GM12878 (cell line): ENCODE measurements at regions not wholly inside any gene's neighbourhood (a gene's known extent, or its start where the extent isn't known, plus 50 kb on each side); places are given as distances from the start of the nearest gene placed in this dataset.

ENCODE experiments used
- ATAC-seq: fragments of 200-7000 bp; cut with Tn5 transposase; 3 replicates; pipeline ENCODE4 v1.9.1; 2020; ENCODE audit warnings: mild to moderate bottlenecking, moderate library complexity
- BruUV-seq: library from RNA; stranded (reverse); fragments of 400-500 nt; replicated peaks from 2 replicates; lab custom pipeline; 2021; lab: Mats Ljungman, UMichigan
- CTCF ChIA-PET: fragments of 300-600 bp; sonication (Branson Sonifier 250); formaldehyde crosslinking; extraction: SDS; loops from one replicate; lab custom pipeline; 2021; ENCODE audit warnings: inconsistent platforms; lab: Yijun Ruan, JAX
- POLR2A ChIA-PET: fragments of 350-600 bp; formaldehyde crosslinking; extraction: SDS; loops from one replicate; lab custom pipeline; 2021; ENCODE audit warnings: inconsistent platforms; lab: Charles Lee
- RAD21 ChIA-PET: fragments of 300-600 bp; sonication (Branson Sonifier 250); formaldehyde crosslinking; loops from one replicate; lab custom pipeline; 2023; ENCODE audit warnings: antibody characterized with exemption; ENCODE audit not compliant: unreplicated experiment; lab: Charles Lee
- SMC1A ChIA-PET: fragments of 300-600 bp; sonication (Branson Sonifier 250); formaldehyde crosslinking; loops from one replicate; lab custom pipeline; 2023; ENCODE audit not compliant: unreplicated experiment, uncharacterized antibody; lab: Charles Lee
- DNase-seq: peaks from one replicate; pipeline ENCODE4 v3.0.0-alpha.2; 2011; ENCODE audit warnings: low read depth, low spot score
- FAIRE-seq: peaks from 3 replicates; lab custom pipeline; 2011; peaks lifted over from hg19 to GRCh38; lab: Jason Lieb, UNC
- H2AFZ ChIP-seq: 2 replicates; pipeline ENCODE4 v1.6.0; 2011; ENCODE audit warnings: low read depth, low read length, control low read depth; ENCODE audit not compliant: control insufficient read depth
- H3K27ac ChIP-seq: 2 replicates; pipeline ENCODE4 v1.5.1; 2011; ENCODE audit warnings: control low read depth; ENCODE audit not compliant: control insufficient read depth, insufficient read depth
- H3K27me3 ChIP-seq, 2 experiments: replicated peaks in 1 of 2; 2 replicates each; pipeline versions ENCODE4 v1.6.0 to v1.6.1; 2011; ENCODE audit warnings: low read length in 1 of 2; ENCODE audit not compliant: control insufficient read depth in 2 of 2, insufficient read depth in 2 of 2
- H3K36me3 ChIP-seq, 2 experiments: 2 replicates each; pipeline ENCODE4 v1.5.1; 2011; ENCODE audit warnings: low read length in 1 of 2; ENCODE audit not compliant: control insufficient read depth in 2 of 2, insufficient read depth in 2 of 2
- H3K4me1 ChIP-seq: 2 replicates; pipeline ENCODE4 v1.6.1; 2011; ENCODE audit warnings: mild to moderate bottlenecking, low read length, moderate library complexity, mixed read lengths; ENCODE audit not compliant: control insufficient read depth, insufficient read depth
- H3K4me2 ChIP-seq: 2 replicates; pipeline ENCODE4 v1.6.0; 2011; ENCODE audit warnings: control low read depth; ENCODE audit not compliant: control insufficient read depth, insufficient read depth
- H3K4me3 ChIP-seq: fragments of 200-600 bp; sonication (generic); 2 replicates; pipeline ENCODE4 v1.5.1; 2016
- H3K79me2 ChIP-seq: 2 replicates; pipeline ENCODE4 v1.6.0; 2011; ENCODE audit warnings: low read length; ENCODE audit not compliant: control insufficient read depth, insufficient read depth
- H3K9ac ChIP-seq: 2 replicates; pipeline ENCODE4 v1.8.0; 2011; ENCODE audit warnings: low read length, control low read depth, mixed read lengths; ENCODE audit not compliant: control insufficient read depth, insufficient read depth
- H3K9me3 ChIP-seq: replicated peaks from 3 replicates; pipeline ENCODE4 v1.5.1; 2011; ENCODE audit warnings: mild to moderate bottlenecking, low read length; ENCODE audit not compliant: control insufficient read depth, insufficient read depth
- H4K20me1 ChIP-seq: 2 replicates; pipeline ENCODE4 v1.6.0; 2011; ENCODE audit not compliant: control insufficient read depth, insufficient read depth
- BMI1 ChIP-seq: fragments of 450-650 bp; IDR thresholded peaks from 2 replicates; pipeline ENCODE4 v1.6.1; 2016; ENCODE audit warnings: mild to moderate bottlenecking, moderate library complexity, borderline replicate concordance
- GABPA ChIP-seq: IDR thresholded peaks from 2 replicates; pipeline ENCODE4 v1.6.1; 2014; ENCODE audit warnings: antibody characterized with exemption, low read depth, mild to moderate bottlenecking, inconsistent platforms
- NFIC ChIP-seq: IDR thresholded peaks from 2 replicates; pipeline ENCODE4 v1.6.1; 2012; ENCODE audit warnings: low read depth, mild to moderate bottlenecking, inconsistent platforms, low read length, moderate library complexity
- NR2F1 ChIP-seq: fragments of 450-650 bp; conservative IDR thresholded peaks from 2 replicates; pipeline ENCODE4 v1.6.1; 2017; ENCODE audit warnings: mild to moderate bottlenecking
- PML ChIP-seq: IDR thresholded peaks from 2 replicates; pipeline ENCODE4 v1.6.1; 2012; ENCODE audit warnings: low read length, inconsistent platforms
- POLR2AphosphoS5 ChIP-seq: IDR thresholded peaks from 2 replicates; pipeline ENCODE4 v1.6.1; 2011; ENCODE audit warnings: mild to moderate bottlenecking, low read length, inconsistent platforms
- REST ChIP-seq: IDR thresholded peaks from 2 replicates; pipeline ENCODE4 v1.6.1; 2012; ENCODE audit warnings: mild to moderate bottlenecking, low read depth, low read length
- SUPT20H ChIP-seq: IDR thresholded peaks from 2 replicates; pipeline ENCODE4 v1.6.1; 2011; ENCODE audit warnings: low read depth, mild to moderate bottlenecking, low read length, moderate library complexity, borderline replicate concordance; ENCODE audit not compliant: control insufficient read depth
- SUZ12 ChIP-seq: fragments of 200-600 bp; sonication (generic); IDR thresholded peaks from one replicate; pipeline ENCODE4 v1.6.1; 2018; ENCODE audit warnings: antibody characterized with exemption, mild to moderate bottlenecking; ENCODE audit not compliant: unreplicated experiment
- TAF1 ChIP-seq: IDR thresholded peaks from 2 replicates; pipeline ENCODE4 v1.6.1; 2011; ENCODE audit warnings: mild to moderate bottlenecking, low read depth, low read length, borderline replicate concordance
- ZBTB40 ChIP-seq: fragments of 450-650 bp; IDR thresholded peaks from 2 replicates; pipeline ENCODE4 v1.6.1; 2016; ENCODE audit warnings: mild to moderate bottlenecking, moderate library complexity, borderline replicate concordance
- ZNF217 ChIP-seq: fragments of 450-650 bp; IDR thresholded peaks from 2 replicates; pipeline ENCODE4 v1.6.1; 2017; ENCODE audit warnings: antibody characterized with exemption, mild to moderate bottlenecking
- in situ Hi-C: fragments of 300-500 bp; cut with MboI; formaldehyde crosslinking; loops from 9 replicates; pipeline ENCODE4 v1.14.3; 2018; ENCODE audit warnings: mixed read lengths
- intact Hi-C: fragments of 100-400 bp; cut with micrococcal nuclease; formaldehyde crosslinking; loops from one replicate; pipeline ENCODE4 v1.14.2; 2022; ENCODE audit not compliant: unreplicated experiment

DNA sequence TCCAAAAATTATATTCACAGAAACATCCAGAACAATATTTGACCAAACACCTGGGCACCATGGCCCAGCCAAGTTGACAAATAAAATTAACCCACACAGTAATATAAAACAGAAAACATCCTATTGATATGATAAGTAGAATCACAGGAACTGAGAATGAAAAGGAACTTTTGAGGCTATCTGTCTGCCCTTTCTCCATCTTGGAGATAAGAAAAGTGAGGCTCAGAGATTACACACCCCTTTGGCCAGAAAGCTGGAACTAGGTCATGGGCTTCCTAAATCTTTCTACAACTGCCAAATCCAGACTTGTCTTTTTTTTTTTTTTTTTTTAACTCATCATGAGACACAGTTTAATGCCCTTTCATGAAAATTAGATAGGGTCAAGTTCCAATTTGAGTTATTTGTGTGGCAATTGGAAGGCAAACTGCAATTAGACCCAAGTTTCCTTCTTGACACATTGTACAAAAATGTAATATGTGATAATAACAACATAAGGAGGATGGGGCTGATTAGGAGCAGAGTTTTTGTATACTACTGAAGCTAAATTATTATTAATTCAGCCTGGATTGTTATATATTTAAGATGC is 137.2 kb downstream of the RPL22L1 start:
- H4K20me1 ChIP-seq = no peaks in the 10 kb centered on the region
- ATAC-seq (no peak), FAIRE-seq (no peak), DNase-seq (no peak)
- H3K27me3 ChIP-seq = peaks cover 3% of the 10 kb centered on the region in 2 experiments; a peak in 1 of 4 replicates
- intact Hi-C loops = no loop called here
- no peaks in the 10 kb centered on the region for H3K36me3 ChIP-seq
- no peaks in the 10 kb centered on the region for H3K79me2 ChIP-seq
- CTCF ChIA-PET = no interaction called here
- TF ChIP-seq SUZ12 = no peak
- TF ChIP-seq POLR2AphosphoS5 = no peak
- no peak for TF ChIP-seq NFIC
- TF ChIP-seq BMI1 = no peak
- no peak for TF ChIP-seq PML
- no peak for TF ChIP-seq REST
- no peak for TF ChIP-seq GABPA
- TF ChIP-seq TAF1 = no peak
- no peak for TF ChIP-seq NR2F1
- no peak for TF ChIP-seq ZBTB40
- no peak for TF ChIP-seq SUPT20H
- no peak for TF ChIP-seq ZNF217
- H3K4me1 ChIP-seq = no peaks in the 10 kb centered on the region
- H3K9ac ChIP-seq = no peak overlapping the region
- no TSS peak for BruUV-seq
- H2AFZ ChIP-seq = no peak overlapping the region
- in situ Hi-C loops = no loop called here
- SMC1A ChIA-PET = no interaction called here
- no peaks in the 10 kb centered on the region for H3K9me3 ChIP-seq
- H3K4me3 ChIP-seq = no peak overlapping the region
- no peak overlapping the region for H3K4me2 ChIP-seq
- no peak overlapping the region for H3K27ac ChIP-seq
- RAD21 ChIA-PET = no interaction called here
- POLR2A ChIA-PET = interaction anchor here (0.7 kb wide), 1 partner anchor 183 kb away, joined by 4 read pairs; no protein-coding TSS in a partner anchor
